Cerebellar cortex (tissue), 1 donor: ENCODE measurements at regions not wholly inside any gene's neighbourhood (a gene's known extent, or its start where the extent isn't known, plus 50 kb on each side); places are given as distances from the start of the nearest gene placed in this dataset.

Experiments
- DNase-seq: peaks from one replicate; pipeline ENCODE4 v3.0.0-alpha.2; 2015; ENCODE audit warnings: low spot score

GRCh38 chr17:13405080-13405479 lies 196.6 kb downstream of the HS3ST3A1 start:
- DNase-seq: no peak

- DNase-seq: no peak
These were observed 197.5 kb downstream of the HS3ST3A1 start for GRCh38 chr17:13403982-13404946.

- DNase-seq: no peak
These were observed 201.2 kb downstream of the HS3ST3A1 start for GRCh38 chr17:13400491-13400890.

- no peak for DNase-seq
These were observed 202.9 kb downstream of the HS3ST3A1 start for GRCh38 chr17:13398853-13399252.

- no peak for DNase-seq
These were observed 203.6 kb downstream of the HS3ST3A1 start for GRCh38 chr17:13398091-13398490.

GRCh38 chr17:13395862-13396261 lies 205.9 kb downstream of the HS3ST3A1 start:
- DNase-seq: no peak

- DNase-seq: no peak
These were observed 206.4 kb downstream of the HS3ST3A1 start for GRCh38 chr17:13395346-13395745.

- no peak for DNase-seq
These were observed 207.7 kb downstream of the HS3ST3A1 start for GRCh38 chr17:13393841-13394710.

- no peak for DNase-seq
These were observed 213.8 kb downstream of the HS3ST3A1 start for GRCh38 chr17:13387952-13388351.

- DNase-seq: no peak
These were observed 214.5 kb downstream of the HS3ST3A1 start for GRCh38 chr17:13387236-13387635.

GRCh38 chr17:13385481-13385911 lies 216.2 kb downstream of the HS3ST3A1 start:
- DNase-seq: no peak

GRCh38 chr17:13384626-13385025 lies 217.1 kb downstream of the HS3ST3A1 start:
- no peak for DNase-seq

- DNase-seq: no peak
These were observed 223.4 kb downstream of the HS3ST3A1 start for GRCh38 chr17:13378361-13378760.

GRCh38 chr17:13374203-13375143 lies 227.3 kb downstream of the HS3ST3A1 start:
- DNase-seq: peak; percentile 13

- no peak for DNase-seq
These were observed 229.3 kb downstream of the HS3ST3A1 start for GRCh38 chr17:13372432-13372831.

GRCh38 chr17:13367154-13367553 lies 234.6 kb downstream of the HS3ST3A1 start:
- no peak for DNase-seq

- no peak for DNase-seq
These were observed 236.4 kb downstream of the HS3ST3A1 start for GRCh38 chr17:13365331-13365730.

GRCh38 chr17:13363771-13364170 lies 238.0 kb downstream of the HS3ST3A1 start:
- DNase-seq: no peak

- no peak for DNase-seq
These were observed 239.2 kb downstream of the HS3ST3A1 start for GRCh38 chr17:13362341-13363122.

GRCh38 chr17:13359774-13360173 lies 242.0 kb downstream of the HS3ST3A1 start:
- no peak for DNase-seq

GRCh38 chr17:13355054-13355453 lies 246.7 kb downstream of the HS3ST3A1 start:
- DNase-seq: no peak
